Spinal cord (tissue), 9 donors: ENCODE measurements at regions not wholly inside any gene's neighbourhood (a gene's known extent, or its start where the extent isn't known, plus 50 kb on each side); places are given as distances from the start of the nearest gene placed in this dataset.

ENCODE experiments used
- DNase-seq, 6 donors: peaks; one replicate each; pipeline versions ENCODE4 v3.0.0 to v3.0.0-alpha.2; 2013 to 2015; ENCODE audit warnings: low spot score in 6 of 6, low read depth in 4 of 6
- H3K27ac ChIP-seq: one replicate; pipeline ENCODE4 v1.5.1; 2013; ENCODE audit warnings: low read depth, low read length, control low read depth
- H3K27me3 ChIP-seq: one replicate; pipeline ENCODE4 v1.6.1; 2013; ENCODE audit warnings: low read length; ENCODE audit not compliant: control insufficient read depth, insufficient read depth
- H3K36me3 ChIP-seq: one replicate; pipeline ENCODE4 v1.6.1; 2013; ENCODE audit warnings: low read length; ENCODE audit not compliant: control insufficient read depth, insufficient read depth
- H3K4me1 ChIP-seq: one replicate; pipeline ENCODE4 v1.6.1; 2013; ENCODE audit warnings: low read length; ENCODE audit not compliant: control insufficient read depth, insufficient read depth
- H3K4me3 ChIP-seq: one replicate; pipeline ENCODE4 v1.5.1; 2013; ENCODE audit warnings: low read depth, low read length, control low read depth
- H3K9me3 ChIP-seq: one replicate; pipeline ENCODE4 v1.6.1; 2013; ENCODE audit warnings: low read length; ENCODE audit not compliant: control insufficient read depth, insufficient read depth
- WGBS: methylation state at CpG from one replicate; pipeline ENCODE4 v1.1.5; 2013; ENCODE audit warnings: missing lambda C conversion rate; ENCODE audit not compliant: insufficient coverage; 5-methylcytosine and 5-hydroxymethylcytosine counted together
- donor health status: healthy.

- Histone ChIP-seq H3K4me3 (no peak overlapping the region), H3K27me3 (no peaks in the 10 kb centered on the region), H3K9me3 (no peaks in the 10 kb centered on the region), H3K4me1 (no peaks in the 10 kb centered on the region), H3K27ac (no peak overlapping the region), H3K36me3 (no peaks in the 10 kb centered on the region)
- DNase-seq = no peak
These were observed 105.5 kb upstream of the ACO1 start for GRCh38 chr9:32278991-32279390.

- Histone ChIP-seq H3K27me3 (no peaks in the 10 kb centered on the region), H3K4me1 (no peaks in the 10 kb centered on the region), H3K9me3 (no peaks in the 10 kb centered on the region), H3K27ac (no peak overlapping the region), H3K4me3 (no peak overlapping the region), H3K36me3 (no peaks in the 10 kb centered on the region)
- DNase-seq = no peak
- WGBS = no CpG with 5 or more reads among the region's 3 CpGs
These were observed 94.7 kb upstream of the ACO1 start for GRCh38 chr9:32289756-32290155.

- WGBS = 93% methylated on average over 3 of the region's 3 CpGs
- no peak overlapping the region for H3K27ac ChIP-seq
- H3K4me1 ChIP-seq = no peaks in the 10 kb centered on the region
- H3K4me3 ChIP-seq = no peak overlapping the region
- H3K9me3 ChIP-seq = no peaks in the 10 kb centered on the region
- H3K27me3 ChIP-seq = no peaks in the 10 kb centered on the region
- no peaks in the 10 kb centered on the region for H3K36me3 ChIP-seq
- DNase-seq = no peak
These were observed 93.1 kb upstream of the ACO1 start for GRCh38 chr9:32291370-32291769.

- no peaks in the 10 kb centered on the region for H3K36me3 ChIP-seq
- no peak overlapping the region for H3K27ac ChIP-seq
- peak in 1 of 6 donors; percentile 64 for DNase-seq
- no peak overlapping the region for H3K4me3 ChIP-seq
- no peaks in the 10 kb centered on the region for H3K9me3 ChIP-seq
- 80% methylated on average over 2 of the region's 2 CpGs for WGBS
- no peaks in the 10 kb centered on the region for H3K4me1 ChIP-seq
- H3K27me3 ChIP-seq = no peaks in the 10 kb centered on the region
These were observed 91.8 kb upstream of the ACO1 start for GRCh38 chr9:32292611-32293010.

GRCh38 chr9:32293091-32293490 lies 91.4 kb upstream of the ACO1 start:
- H3K27me3 ChIP-seq = no peaks in the 10 kb centered on the region
- no peaks in the 10 kb centered on the region for H3K9me3 ChIP-seq
- no peaks in the 10 kb centered on the region for H3K36me3 ChIP-seq
- peak in 1 of 6 donors; percentile 79 for DNase-seq
- H3K4me1 ChIP-seq = no peaks in the 10 kb centered on the region
- H3K4me3 ChIP-seq = no peak overlapping the region
- no peak overlapping the region for H3K27ac ChIP-seq
- no CpG with 5 or more reads among the region's 1 CpG for WGBS

- no peak overlapping the region for H3K27ac ChIP-seq
- no peaks in the 10 kb centered on the region for H3K4me1 ChIP-seq
- peak in 1 of 6 donors; percentile 17 for DNase-seq
- H3K36me3 ChIP-seq = no peaks in the 10 kb centered on the region
- no peak overlapping the region for H3K4me3 ChIP-seq
- no peaks in the 10 kb centered on the region for H3K27me3 ChIP-seq
- no CpG with 5 or more reads among the region's 2 CpGs for WGBS
- H3K9me3 ChIP-seq = no peaks in the 10 kb centered on the region
These were observed 90.3 kb upstream of the ACO1 start for GRCh38 chr9:32294106-32294505.

- WGBS = no CpG with 5 or more reads among the region's 2 CpGs
- DNase-seq = no peak
- Histone ChIP-seq H3K4me3 (no peak overlapping the region), H3K27ac (no peak overlapping the region), H3K36me3 (no peaks in the 10 kb centered on the region), H3K9me3 (no peaks in the 10 kb centered on the region), H3K4me1 (no peaks in the 10 kb centered on the region), H3K27me3 (no peaks in the 10 kb centered on the region)
These were observed 84.1 kb upstream of the ACO1 start for GRCh38 chr9:32300373-32300772.

GRCh38 chr9:32304495-32304894 lies 79.9 kb upstream of the ACO1 start:
- Histone ChIP-seq H3K4me3 (no peak overlapping the region), H3K4me1 (no peaks in the 10 kb centered on the region), H3K27me3 (no peaks in the 10 kb centered on the region), H3K27ac (no peak overlapping the region), H3K36me3 (no peaks in the 10 kb centered on the region), H3K9me3 (peaks cover 1% of the 10 kb centered on the region)
- no peak for DNase-seq
- no CpG with 5 or more reads among the region's 1 CpG for WGBS

- Histone ChIP-seq H3K9me3 (peaks cover 1% of the 10 kb centered on the region), H3K27ac (no peak overlapping the region), H3K36me3 (no peaks in the 10 kb centered on the region), H3K4me3 (no peak overlapping the region), H3K27me3 (no peaks in the 10 kb centered on the region), H3K4me1 (no peaks in the 10 kb centered on the region)
- peak in 2 of 6 donors; percentile 23 to 67 for DNase-seq
These were observed 78.4 kb upstream of the ACO1 start for GRCh38 chr9:32306006-32306405.

- WGBS = no CpG with 5 or more reads among the region's 4 CpGs
- no peak overlapping the region for H3K27ac ChIP-seq
- no peak overlapping the region for H3K4me3 ChIP-seq
- no peaks in the 10 kb centered on the region for H3K27me3 ChIP-seq
- no peaks in the 10 kb centered on the region for H3K9me3 ChIP-seq
- H3K36me3 ChIP-seq = no peaks in the 10 kb centered on the region
- H3K4me1 ChIP-seq = no peaks in the 10 kb centered on the region
- peak in 1 of 6 donors; percentile 87 for DNase-seq
These were observed 65.0 kb upstream of the ACO1 start for GRCh38 chr9:32319312-32319929.
